Lower leg skin (tissue), 3 donors: ENCODE measurements at regions not wholly inside any gene's neighbourhood (a gene's known extent, or its start where the extent isn't known, plus 50 kb on each side); places are given as distances from the start of the nearest gene placed in this dataset.

ENCODE experiments used
- CTCF ChIP-seq, 3 donors: fragments of 450-650 bp; IDR thresholded peaks; one replicate each; pipeline ENCODE4 v1.5.1; 2016; ENCODE audit warnings: antibody characterized with exemption in 3 of 3, mild to moderate bottlenecking in 3 of 3, moderate library complexity in 2 of 3
- POLR2A ChIP-seq, 2 donors: fragments of 450-650 bp; IDR thresholded peaks; one replicate each; pipeline ENCODE4 v1.6.1; 2016 to 2017; ENCODE audit warnings: antibody characterized with exemption in 2 of 2, mild to moderate bottlenecking in 1 of 2, moderate library complexity in 1 of 2

- TF ChIP-seq CTCF (IDR thresholded peaks at IDR 0.05) (no peak), POLR2A (IDR thresholded peaks at IDR 0.05) (no peak)
Measured at GRCh38 chr14:38824706-38825105, 278.3 kb downstream of the SEC23A start.
